ENCODE measurements at regions not wholly inside any gene's neighbourhood (a gene's known extent, or its start where the extent isn't known, plus 50 kb on each side); places are given as distances from the start of the nearest gene placed in this dataset.

DNA sequence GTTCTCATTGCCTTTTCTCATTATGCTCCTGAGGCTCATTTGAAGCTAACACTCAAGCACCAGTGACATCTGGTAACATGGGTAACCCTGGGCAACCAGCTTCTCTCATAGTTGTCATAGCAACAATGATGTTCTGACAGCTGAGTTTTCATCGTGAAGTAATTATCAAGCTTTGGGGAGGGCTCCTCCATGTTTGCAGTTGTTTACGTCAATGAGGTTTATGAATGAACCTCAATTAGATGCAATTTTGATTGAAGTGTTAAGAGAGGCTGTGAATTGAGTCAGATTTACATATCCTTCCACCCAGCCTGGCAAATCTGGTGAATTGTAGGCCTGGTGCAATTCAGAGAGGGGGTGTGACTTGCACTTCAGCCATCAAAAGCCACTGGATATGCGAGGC lies 119.3 kb upstream of the CHD2 start:
- Mint-ChIP-seq H3K9me3 (peaks cover 18% of the 10 kb centered on the region), H3K27ac (no peak overlapping the region), H3K4me3 (no peak overlapping the region), H3K4me1 (no peaks in the 10 kb centered on the region), H3K36me3 (ENCODE audit: low read depth) (peaks cover 30% of the 10 kb centered on the region), H3K27me3 (ENCODE audit: insufficient read depth) (no peaks in the 10 kb centered on the region)
- Histone ChIP-seq H3K9ac (ENCODE audit: extremely low read depth, low read length, poor library complexity, severe bottlenecking) (no peak overlapping the region), H3K4me3 (ENCODE audit: low read length) (no peak overlapping the region), H3K36me3 (ENCODE audit: control insufficient read depth, insufficient read depth, low read length) (no peaks in the 10 kb centered on the region), H3K9me3 (ENCODE audit: control insufficient read depth, low read length) (peaks cover 7% of the 10 kb centered on the region), H3K27me3 (ENCODE audit: control insufficient read depth, insufficient read depth, low read length, poor library complexity, severe bottlenecking) (no peaks in the 10 kb centered on the region), H3K27ac (ENCODE audit: low read depth, low read length) (no peak overlapping the region), H3K4me1 (ENCODE audit: control insufficient read depth, insufficient read depth, low read length) (no peaks in the 10 kb centered on the region)
- TF ChIP-seq CTCF (conservative IDR thresholded peaks at IDR 0.05), result no peak
- WGBS, 2 experiments (ENCODE audit: insufficient coverage in 1 of 2, insufficient read length in 1 of 2), result 72 to 91% methylated on average over 3 of the region's 3 CpGs
- DNase-seq, result no peak

DNA sequence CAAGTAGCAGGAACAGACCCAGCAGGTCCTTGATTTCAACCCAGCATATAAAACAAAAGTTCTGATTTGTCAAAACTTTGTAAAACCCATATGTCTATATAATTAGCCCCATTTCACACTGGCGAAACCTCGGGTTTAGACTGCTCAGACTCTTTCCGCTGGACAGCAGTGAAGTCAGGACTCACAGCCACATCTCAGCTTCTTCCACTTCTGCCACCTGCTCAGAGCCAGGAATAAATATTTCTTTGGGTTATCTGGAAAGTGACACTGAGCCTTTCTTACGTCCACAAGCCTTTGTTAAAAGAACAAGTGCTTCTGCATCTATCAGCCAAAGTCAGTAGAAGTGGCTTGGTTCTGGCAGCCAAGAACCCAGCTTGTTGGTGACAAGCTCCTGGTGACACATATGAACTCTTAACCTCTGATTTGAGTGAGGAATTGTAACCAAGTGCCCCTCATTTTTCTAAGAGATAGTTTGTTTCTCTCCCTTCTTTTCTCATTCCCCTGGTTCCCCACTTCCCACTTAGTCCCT lies 118.1 kb upstream of the CHD2 start:
- no peak for TF ChIP-seq CTCF (conservative IDR thresholded peaks at IDR 0.05)
- peaks cover 30% of the 10 kb centered on the region for H3K36me3 Mint-ChIP-seq (ENCODE audit: low read depth)
- no peak for DNase-seq
- no peaks in the 10 kb centered on the region for H3K27me3 Mint-ChIP-seq (ENCODE audit: insufficient read depth)
- Histone ChIP-seq H3K36me3 (ENCODE audit: control insufficient read depth, insufficient read depth, low read length) (no peaks in the 10 kb centered on the region), H3K9ac (ENCODE audit: extremely low read depth, low read length, poor library complexity, severe bottlenecking) (no peak overlapping the region), H3K9me3 (ENCODE audit: control insufficient read depth, low read length) (peaks cover 7% of the 10 kb centered on the region), H3K27ac (ENCODE audit: low read depth, low read length) (no peak overlapping the region), H3K4me3 (ENCODE audit: low read length) (no peak overlapping the region), H3K4me1 (ENCODE audit: control insufficient read depth, insufficient read depth, low read length) (no peaks in the 10 kb centered on the region), H3K27me3 (ENCODE audit: control insufficient read depth, insufficient read depth, low read length, poor library complexity, severe bottlenecking) (no peaks in the 10 kb centered on the region)
- 90 to 97% methylated on average over 4 of the region's 4 CpGs for WGBS, 2 experiments (ENCODE audit: insufficient coverage in 1 of 2, insufficient read length in 1 of 2)
- H3K4me3 Mint-ChIP-seq, result no peak overlapping the region
- H3K27ac Mint-ChIP-seq, result no peak overlapping the region
- no peaks in the 10 kb centered on the region for H3K4me1 Mint-ChIP-seq
- peaks cover 18% of the 10 kb centered on the region for H3K9me3 Mint-ChIP-seq

DNA sequence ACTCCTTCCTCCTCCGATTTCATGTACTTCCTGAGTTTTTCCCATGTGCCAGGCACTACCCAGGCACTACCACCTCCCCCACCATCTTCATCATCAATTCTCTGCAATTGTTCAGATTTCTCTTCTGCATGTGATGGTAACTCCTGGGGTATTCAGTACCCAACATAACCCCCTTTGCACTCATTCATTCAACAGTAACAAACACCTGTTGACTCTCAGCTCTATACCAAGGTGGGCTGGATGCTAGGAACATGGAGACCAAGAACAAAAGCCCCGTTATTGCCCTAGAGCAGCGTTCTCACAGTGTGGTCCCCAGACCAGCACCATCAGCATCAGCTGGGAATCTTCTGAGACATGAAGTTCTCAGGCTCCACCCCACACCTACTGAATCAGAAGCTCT lies 113.0 kb upstream of the CHD2 start:
- H3K4me3 Mint-ChIP-seq, result no peak overlapping the region

More for the DNA sequence above, 113.0 kb upstream of the CHD2 start:
- Mint-ChIP-seq H3K27me3 (ENCODE audit: insufficient read depth) (no peaks in the 10 kb centered on the region), H3K36me3 (ENCODE audit: low read depth) (peaks cover 32% of the 10 kb centered on the region), H3K27ac (no peak overlapping the region), H3K4me1 (no peaks in the 10 kb centered on the region), H3K9me3 (peaks cover 9% of the 10 kb centered on the region)
- Histone ChIP-seq H3K36me3 (ENCODE audit: control insufficient read depth, insufficient read depth, low read length) (no peaks in the 10 kb centered on the region), H3K4me1 (ENCODE audit: control insufficient read depth, insufficient read depth, low read length) (no peaks in the 10 kb centered on the region), H3K9ac (ENCODE audit: extremely low read depth, low read length, poor library complexity, severe bottlenecking) (no peak overlapping the region), H3K4me3 (ENCODE audit: low read length) (no peak overlapping the region), H3K27me3 (ENCODE audit: control insufficient read depth, insufficient read depth, low read length, poor library complexity, severe bottlenecking) (no peaks in the 10 kb centered on the region), H3K9me3 (ENCODE audit: control insufficient read depth, low read length) (no peaks in the 10 kb centered on the region), H3K27ac (ENCODE audit: low read depth, low read length) (no peak overlapping the region)
- no peak for TF ChIP-seq CTCF (conservative IDR thresholded peaks at IDR 0.05)
- WGBS, 2 experiments (ENCODE audit: insufficient coverage in 1 of 2, insufficient read length in 1 of 2), result 87% methylated on average over 3 of the region's 3 CpGs; no CpG with 5 or more reads in 1 of the 2 experiments
- DNase-seq, result no peak

All from endodermal cell (in vitro differentiated cells).